HFFc6 (cell line): ENCODE measurements at regions not wholly inside any gene's neighbourhood (a gene's known extent, or its start where the extent isn't known, plus 50 kb on each side); places are given as distances from the start of the nearest gene placed in this dataset.

Experiments used
- DNase-seq: peaks from one replicate; pipeline ENCODE4 v3.0.0-alpha.2; 2018
- H3K27ac Mint-ChIP-seq: 2 replicates; pipeline ENCODE4 v1.8.0; 2020; ENCODE audit warnings: mild to moderate bottlenecking, mixed read lengths
- H3K27me3 Mint-ChIP-seq: 2 replicates; pipeline ENCODE4 v1.8.0; 2021; ENCODE audit warnings: mild to moderate bottlenecking, moderate library complexity, mixed read lengths; ENCODE audit not compliant: insufficient read depth
- H3K36me3 Mint-ChIP-seq: 2 replicates; pipeline ENCODE4 v1.8.0; 2021; ENCODE audit warnings: low read depth, mixed read lengths
- H3K4me1 Mint-ChIP-seq: 2 replicates; pipeline ENCODE4 v1.8.0; 2020; ENCODE audit warnings: low read depth, mixed read lengths
- H3K4me3 Mint-ChIP-seq: 2 replicates; pipeline ENCODE4 v1.8.0; 2020; ENCODE audit warnings: mild to moderate bottlenecking, moderate library complexity, mixed read lengths
- H3K9me3 Mint-ChIP-seq: 2 replicates; pipeline ENCODE4 v1.8.0; 2020; ENCODE audit warnings: mild to moderate bottlenecking, mixed read lengths
- CTCF ChIP-seq: fragments of 200-600 bp; sonication (generic); IDR thresholded peaks from 2 replicates; pipeline ENCODE4 v1.5.0; 2021; ENCODE audit warnings: antibody characterized with exemption, mild to moderate bottlenecking

- Mint-ChIP-seq H3K27ac (no peak overlapping the region), H3K27me3 (no peaks in the 10 kb centered on the region; the same call in 1 of the 2 replicates), H3K4me1 (peaks cover 48% of the 10 kb centered on the region), H3K9me3 (no peaks in the 10 kb centered on the region; the same call in 1 of the 2 replicates), H3K4me3 (no peak overlapping the region), H3K36me3 (peaks cover 7% of the 10 kb centered on the region)
- no peak for TF ChIP-seq CTCF
- DNase-seq: peak; percentile 23
Observed at GRCh38 chr2:171227066-171227782, 66.5 kb upstream of the TLK1 start.

- no peak for DNase-seq
- no peaks in the 10 kb centered on the region; the same call in 1 of the 2 replicates for H3K9me3 Mint-ChIP-seq
- peaks cover 48% of the 10 kb centered on the region for H3K4me1 Mint-ChIP-seq
- H3K4me3 Mint-ChIP-seq: no peak overlapping the region
- no peaks in the 10 kb centered on the region; the same call in 1 of the 2 replicates for H3K27me3 Mint-ChIP-seq
- H3K36me3 Mint-ChIP-seq: peaks cover 7% of the 10 kb centered on the region
- TF ChIP-seq CTCF: no peak
- H3K27ac Mint-ChIP-seq: no peak overlapping the region
Observed at GRCh38 chr2:171226461-171226860, 65.8 kb upstream of the TLK1 start.

GRCh38 chr2:171225989-171226388 lies 65.3 kb upstream of the TLK1 start:
- Mint-ChIP-seq H3K4me3 (no peak overlapping the region), H3K9me3 (no peaks in the 10 kb centered on the region; the same call in 1 of the 2 replicates), H3K36me3 (peaks cover 7% of the 10 kb centered on the region), H3K27ac (no peak overlapping the region), H3K27me3 (no peaks in the 10 kb centered on the region; the same call in 1 of the 2 replicates), H3K4me1 (peaks cover 48% of the 10 kb centered on the region)
- DNase-seq: no peak
- TF ChIP-seq CTCF: no peak

GRCh38 chr2:171225302-171225980 lies 64.7 kb upstream of the TLK1 start:
- peak; percentile 69 for TF ChIP-seq CTCF

GRCh38 chr2:171217330-171217729 lies 56.6 kb upstream of the TLK1 start:
- Mint-ChIP-seq H3K27me3 (peaks cover 2% of the 10 kb centered on the region), H3K4me1 (no peaks in the 10 kb centered on the region), H3K36me3 (peaks cover 12% of the 10 kb centered on the region), H3K9me3 (peaks cover 12% of the 10 kb centered on the region), H3K27ac (no peak overlapping the region), H3K4me3 (no peak overlapping the region)
- no peak for DNase-seq
- no peak for TF ChIP-seq CTCF

More at GRCh38 chr2:171225302-171225980, 64.7 kb upstream of the TLK1 start:
- Mint-ChIP-seq H3K27ac (no peak overlapping the region; the same call in 1 of the 2 replicates), H3K9me3 (no peaks in the 10 kb centered on the region; the same call in 1 of the 2 replicates), H3K4me3 (peak overlapping the region; percentile 57), H3K27me3 (no peaks in the 10 kb centered on the region; the same call in 1 of the 2 replicates), H3K4me1 (peaks cover 46% of the 10 kb centered on the region), H3K36me3 (peaks cover 7% of the 10 kb centered on the region)
- peak; percentile 94 for DNase-seq
